H1 (cell line): ENCODE measurements at regions not wholly inside any gene's neighbourhood (a gene's known extent, or its start where the extent isn't known, plus 50 kb on each side); places are given as distances from the start of the nearest gene placed in this dataset.

Experiments used
- BRCA1 ChIP-seq: IDR thresholded peaks from 2 replicates; pipeline ENCODE4 v1.6.1; 2012; ENCODE audit warnings: low read depth, low read length, improper control_type of control experiment
- KDM1A ChIP-seq: fragments of 200-600, 300-600 bp; sonication (generic); IDR thresholded peaks from 2 replicates; pipeline ENCODE4 v1.7.1; 2016; ENCODE audit warnings: mild to moderate bottlenecking, low read length, borderline replicate concordance
- TCF12 ChIP-seq: IDR thresholded peaks from 2 replicates; pipeline ENCODE4 v1.6.1; 2011; ENCODE audit warnings: low read depth, mild to moderate bottlenecking, low read length
- TF ChIP-seq, protein P1 (sequence below): fragments of 300-600 bp; sonication (generic); IDR thresholded peaks from 2 replicates; pipeline ENCODE4 v1.7.1; 2012; ENCODE audit warnings: low read length, moderate library complexity, mild to moderate bottlenecking, inconsistent platforms; ENCODE audit not compliant: insufficient replicate concordance

DNA sequence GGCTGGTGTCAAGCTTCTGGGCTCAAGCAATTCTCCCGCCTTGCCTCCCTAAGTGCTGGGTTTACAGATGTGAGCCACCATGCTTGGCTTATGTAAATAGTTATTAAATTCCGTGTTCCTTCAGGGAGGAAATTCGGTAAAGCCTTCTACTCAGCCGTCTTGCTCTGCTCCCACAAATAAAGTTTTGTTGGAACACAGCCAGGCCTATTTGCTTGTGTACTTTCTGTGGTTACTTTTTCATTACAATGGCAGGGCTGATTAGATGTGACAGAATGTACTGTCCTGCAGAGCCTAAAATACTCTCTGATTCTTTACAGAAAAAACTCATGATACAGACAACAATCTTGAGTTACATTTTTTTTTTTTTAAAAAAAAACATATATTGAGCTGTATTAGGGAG is 68.8 kb upstream of the TACR1 start (continued):
- TF ChIP-seq, protein P1, sequence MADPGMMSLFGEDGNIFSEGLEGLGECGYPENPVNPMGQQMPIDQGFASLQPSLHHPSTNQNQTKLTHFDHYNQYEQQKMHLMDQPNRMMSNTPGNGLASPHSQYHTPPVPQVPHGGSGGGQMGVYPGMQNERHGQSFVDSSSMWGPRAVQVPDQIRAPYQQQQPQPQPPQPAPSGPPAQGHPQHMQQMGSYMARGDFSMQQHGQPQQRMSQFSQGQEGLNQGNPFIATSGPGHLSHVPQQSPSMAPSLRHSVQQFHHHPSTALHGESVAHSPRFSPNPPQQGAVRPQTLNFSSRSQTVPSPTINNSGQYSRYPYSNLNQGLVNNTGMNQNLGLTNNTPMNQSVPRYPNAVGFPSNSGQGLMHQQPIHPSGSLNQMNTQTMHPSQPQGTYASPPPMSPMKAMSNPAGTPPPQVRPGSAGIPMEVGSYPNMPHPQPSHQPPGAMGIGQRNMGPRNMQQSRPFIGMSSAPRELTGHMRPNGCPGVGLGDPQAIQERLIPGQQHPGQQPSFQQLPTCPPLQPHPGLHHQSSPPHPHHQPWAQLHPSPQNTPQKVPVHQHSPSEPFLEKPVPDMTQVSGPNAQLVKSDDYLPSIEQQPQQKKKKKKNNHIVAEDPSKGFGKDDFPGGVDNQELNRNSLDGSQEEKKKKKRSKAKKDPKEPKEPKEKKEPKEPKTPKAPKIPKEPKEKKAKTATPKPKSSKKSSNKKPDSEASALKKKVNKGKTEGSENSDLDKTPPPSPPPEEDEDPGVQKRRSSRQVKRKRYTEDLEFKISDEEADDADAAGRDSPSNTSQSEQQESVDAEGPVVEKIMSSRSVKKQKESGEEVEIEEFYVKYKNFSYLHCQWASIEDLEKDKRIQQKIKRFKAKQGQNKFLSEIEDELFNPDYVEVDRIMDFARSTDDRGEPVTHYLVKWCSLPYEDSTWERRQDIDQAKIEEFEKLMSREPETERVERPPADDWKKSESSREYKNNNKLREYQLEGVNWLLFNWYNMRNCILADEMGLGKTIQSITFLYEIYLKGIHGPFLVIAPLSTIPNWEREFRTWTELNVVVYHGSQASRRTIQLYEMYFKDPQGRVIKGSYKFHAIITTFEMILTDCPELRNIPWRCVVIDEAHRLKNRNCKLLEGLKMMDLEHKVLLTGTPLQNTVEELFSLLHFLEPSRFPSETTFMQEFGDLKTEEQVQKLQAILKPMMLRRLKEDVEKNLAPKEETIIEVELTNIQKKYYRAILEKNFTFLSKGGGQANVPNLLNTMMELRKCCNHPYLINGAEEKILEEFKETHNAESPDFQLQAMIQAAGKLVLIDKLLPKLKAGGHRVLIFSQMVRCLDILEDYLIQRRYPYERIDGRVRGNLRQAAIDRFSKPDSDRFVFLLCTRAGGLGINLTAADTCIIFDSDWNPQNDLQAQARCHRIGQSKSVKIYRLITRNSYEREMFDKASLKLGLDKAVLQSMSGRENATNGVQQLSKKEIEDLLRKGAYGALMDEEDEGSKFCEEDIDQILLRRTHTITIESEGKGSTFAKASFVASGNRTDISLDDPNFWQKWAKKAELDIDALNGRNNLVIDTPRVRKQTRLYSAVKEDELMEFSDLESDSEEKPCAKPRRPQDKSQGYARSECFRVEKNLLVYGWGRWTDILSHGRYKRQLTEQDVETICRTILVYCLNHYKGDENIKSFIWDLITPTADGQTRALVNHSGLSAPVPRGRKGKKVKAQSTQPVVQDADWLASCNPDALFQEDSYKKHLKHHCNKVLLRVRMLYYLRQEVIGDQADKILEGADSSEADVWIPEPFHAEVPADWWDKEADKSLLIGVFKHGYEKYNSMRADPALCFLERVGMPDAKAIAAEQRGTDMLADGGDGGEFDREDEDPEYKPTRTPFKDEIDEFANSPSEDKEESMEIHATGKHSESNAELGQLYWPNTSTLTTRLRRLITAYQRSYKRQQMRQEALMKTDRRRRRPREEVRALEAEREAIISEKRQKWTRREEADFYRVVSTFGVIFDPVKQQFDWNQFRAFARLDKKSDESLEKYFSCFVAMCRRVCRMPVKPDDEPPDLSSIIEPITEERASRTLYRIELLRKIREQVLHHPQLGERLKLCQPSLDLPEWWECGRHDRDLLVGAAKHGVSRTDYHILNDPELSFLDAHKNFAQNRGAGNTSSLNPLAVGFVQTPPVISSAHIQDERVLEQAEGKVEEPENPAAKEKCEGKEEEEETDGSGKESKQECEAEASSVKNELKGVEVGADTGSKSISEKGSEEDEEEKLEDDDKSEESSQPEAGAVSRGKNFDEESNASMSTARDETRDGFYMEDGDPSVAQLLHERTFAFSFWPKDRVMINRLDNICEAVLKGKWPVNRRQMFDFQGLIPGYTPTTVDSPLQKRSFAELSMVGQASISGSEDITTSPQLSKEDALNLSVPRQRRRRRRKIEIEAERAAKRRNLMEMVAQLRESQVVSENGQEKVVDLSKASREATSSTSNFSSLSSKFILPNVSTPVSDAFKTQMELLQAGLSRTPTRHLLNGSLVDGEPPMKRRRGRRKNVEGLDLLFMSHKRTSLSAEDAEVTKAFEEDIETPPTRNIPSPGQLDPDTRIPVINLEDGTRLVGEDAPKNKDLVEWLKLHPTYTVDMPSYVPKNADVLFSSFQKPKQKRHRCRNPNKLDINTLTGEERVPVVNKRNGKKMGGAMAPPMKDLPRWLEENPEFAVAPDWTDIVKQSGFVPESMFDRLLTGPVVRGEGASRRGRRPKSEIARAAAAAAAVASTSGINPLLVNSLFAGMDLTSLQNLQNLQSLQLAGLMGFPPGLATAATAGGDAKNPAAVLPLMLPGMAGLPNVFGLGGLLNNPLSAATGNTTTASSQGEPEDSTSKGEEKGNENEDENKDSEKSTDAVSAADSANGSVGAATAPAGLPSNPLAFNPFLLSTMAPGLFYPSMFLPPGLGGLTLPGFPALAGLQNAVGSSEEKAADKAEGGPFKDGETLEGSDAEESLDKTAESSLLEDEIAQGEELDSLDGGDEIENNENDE, result no peak
- TF ChIP-seq BRCA1 (no peak), KDM1A (no peak), TCF12 (no peak)
